ENCODE measurements at regions not wholly inside any gene's neighbourhood (a gene's known extent, or its start where the extent isn't known, plus 50 kb on each side); places are given as distances from the start of the nearest gene placed in this dataset.

- Histone ChIP-seq H4K20me1 (ENCODE audit: insufficient read depth, poor library complexity, severe bottlenecking) (no peaks in the 10 kb centered on the region), H2AFZ (no peak overlapping the region), H3K36me3 (replicated peaks; ENCODE audit: insufficient read depth, low read depth) (no peaks in the 10 kb centered on the region), H3K9me2 (replicated peaks; ENCODE audit: insufficient read depth) (no peaks in the 10 kb centered on the region), H3K4me3 (no peak overlapping the region), H3K79me2 (no peaks in the 10 kb centered on the region), H3K27ac (no peak overlapping the region), H3K9me3 (ENCODE audit: low read depth) (no peaks in the 10 kb centered on the region), H3K27me3 (no peaks in the 10 kb centered on the region), H3K4me2 (no peak overlapping the region), H3K4me1 (ENCODE audit: insufficient read depth) (no peaks in the 10 kb centered on the region)
- 77% methylated on average over 3 of the region's 3 CpGs for WGBS (ENCODE audit: low lambda C conversion rate, missing lambda C conversion rate)
- TF ChIP-seq EZH2 (IDR thresholded peaks at IDR 0.05; ENCODE audit: borderline replicate concordance) (no peak), EZH2phosphoT487 (IDR thresholded peaks at IDR 0.05; ENCODE audit: low read depth, severe bottlenecking, unreplicated experiment) (no peak), CTCF (IDR thresholded peaks at IDR 0.05; ENCODE audit: poor library complexity) (no peak)
- DNase-seq (ENCODE audit: low spot score), result no peak
These were observed 710.5 kb downstream of the NOVA1 start for GRCh38 chr14:25887251-25887878.

DNA sequence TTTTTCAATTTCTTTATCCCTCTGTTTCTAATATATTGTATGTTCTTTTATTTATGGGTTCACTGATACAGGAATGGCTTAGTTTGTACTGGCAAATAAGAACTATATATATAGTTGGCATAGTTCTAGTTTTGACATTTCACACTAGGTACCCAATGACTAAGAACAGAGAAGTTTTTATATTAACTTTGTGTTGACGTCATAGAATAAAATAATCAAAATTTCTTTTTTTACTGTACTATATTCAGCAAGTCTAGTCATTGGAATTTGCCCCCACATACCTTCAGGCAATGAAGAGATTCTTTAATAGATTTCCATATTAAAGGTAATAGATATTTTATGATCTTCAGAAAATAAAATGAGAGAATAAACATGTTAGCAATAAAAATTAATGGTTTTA, 713.2 kb downstream of the NOVA1 start:
- Histone ChIP-seq H4K20me1 (ENCODE audit: insufficient read depth, poor library complexity, severe bottlenecking) (no peaks in the 10 kb centered on the region), H3K9me3 (ENCODE audit: low read depth) (no peaks in the 10 kb centered on the region), H3K4me3 (no peak overlapping the region), H3K4me1 (ENCODE audit: insufficient read depth) (no peaks in the 10 kb centered on the region), H3K4me2 (no peak overlapping the region), H3K27ac (no peak overlapping the region), H3K9me2 (replicated peaks; ENCODE audit: insufficient read depth) (no peaks in the 10 kb centered on the region), H3K36me3 (replicated peaks; ENCODE audit: insufficient read depth, low read depth) (no peaks in the 10 kb centered on the region), H2AFZ (no peak overlapping the region), H3K27me3 (no peaks in the 10 kb centered on the region), H3K79me2 (no peaks in the 10 kb centered on the region)
- 90% methylated on average over 1 of the region's 1 CpG for WGBS (ENCODE audit: low lambda C conversion rate, missing lambda C conversion rate)
- TF ChIP-seq EZH2 (IDR thresholded peaks at IDR 0.05; ENCODE audit: borderline replicate concordance) (no peak), EZH2phosphoT487 (IDR thresholded peaks at IDR 0.05; ENCODE audit: low read depth, severe bottlenecking, unreplicated experiment) (no peak), CTCF (IDR thresholded peaks at IDR 0.05; ENCODE audit: poor library complexity) (no peak)
- DNase-seq (ENCODE audit: low spot score), result no peak

DNA sequence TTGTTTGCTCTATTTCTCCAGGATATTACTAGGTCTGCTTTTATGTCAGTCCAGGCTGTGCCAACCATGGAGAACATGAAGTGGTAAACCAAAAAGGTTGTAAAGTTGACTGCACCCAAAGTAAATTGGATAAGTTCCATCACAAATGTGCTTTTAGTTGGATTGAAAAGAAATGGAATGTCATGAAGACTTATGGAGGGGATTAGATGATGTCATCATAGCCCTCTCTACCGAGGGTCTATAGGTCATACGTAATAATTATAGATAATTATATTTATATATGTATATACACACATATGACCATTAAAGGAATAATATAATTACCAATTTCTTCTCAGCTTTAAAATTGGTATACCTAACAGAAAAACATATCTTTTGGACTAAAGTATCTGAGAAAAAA, 714.9 kb downstream of the NOVA1 start:
- no peaks in the 10 kb centered on the region for H3K9me3 ChIP-seq (ENCODE audit: low read depth)
- H3K79me2 ChIP-seq, result no peaks in the 10 kb centered on the region
- no peak overlapping the region for H3K4me2 ChIP-seq
- 74% methylated on average over 2 of the region's 2 CpGs for WGBS (ENCODE audit: low lambda C conversion rate, missing lambda C conversion rate)
- no peaks in the 10 kb centered on the region for H4K20me1 ChIP-seq (ENCODE audit: insufficient read depth, poor library complexity, severe bottlenecking)
- H3K27me3 ChIP-seq, result no peaks in the 10 kb centered on the region
- no peak for DNase-seq (ENCODE audit: low spot score)
- no peaks in the 10 kb centered on the region for H3K9me2 ChIP-seq (replicated peaks; ENCODE audit: insufficient read depth)
- no peak overlapping the region for H2AFZ ChIP-seq
- no peak overlapping the region for H3K4me3 ChIP-seq
- TF ChIP-seq EZH2 (IDR thresholded peaks at IDR 0.05; ENCODE audit: borderline replicate concordance) (no peak), CTCF (IDR thresholded peaks at IDR 0.05; ENCODE audit: poor library complexity) (no peak), EZH2phosphoT487 (IDR thresholded peaks at IDR 0.05; ENCODE audit: low read depth, severe bottlenecking, unreplicated experiment) (no peak)
- H3K36me3 ChIP-seq (replicated peaks; ENCODE audit: insufficient read depth, low read depth), result no peaks in the 10 kb centered on the region
- no peaks in the 10 kb centered on the region for H3K4me1 ChIP-seq (ENCODE audit: insufficient read depth)
- no peak overlapping the region for H3K27ac ChIP-seq

All from hepatocyte (in vitro differentiated cells).